NCI-H2196 treated with DMSO at 0.1 percent for 48 hours (cell line): ENCODE measurements at regions not wholly inside any gene's neighbourhood (a gene's known extent, or its start where the extent isn't known, plus 50 kb on each side); places are given as distances from the start of the nearest gene placed in this dataset.

Source experiments
- DNase-seq: peaks from one replicate; lab custom pipeline; 2025; ENCODE audit not compliant: unreplicated experiment; lab: John Stamatoyannopoulos, UW

DNA sequence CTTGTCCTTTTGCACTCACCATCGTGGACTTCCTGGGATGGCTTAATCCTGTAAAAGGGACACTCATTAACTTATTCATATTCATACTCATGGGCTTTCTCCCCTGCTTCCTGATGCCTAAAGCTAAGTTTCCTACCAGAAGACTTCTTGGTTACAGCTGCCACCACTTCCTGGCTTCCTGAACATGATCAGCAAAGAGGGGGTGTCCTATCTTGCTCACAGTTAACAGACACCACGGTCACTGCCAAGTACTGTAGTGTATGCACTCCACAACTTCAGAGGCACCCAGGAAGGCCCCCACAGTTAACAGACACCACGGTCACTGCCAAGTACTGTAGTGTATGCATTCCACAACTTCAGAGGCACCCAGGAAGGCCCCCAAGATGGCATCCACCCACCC is 177.8 kb downstream of the SIPA1L2 start:
- no peak for DNase-seq

DNA sequence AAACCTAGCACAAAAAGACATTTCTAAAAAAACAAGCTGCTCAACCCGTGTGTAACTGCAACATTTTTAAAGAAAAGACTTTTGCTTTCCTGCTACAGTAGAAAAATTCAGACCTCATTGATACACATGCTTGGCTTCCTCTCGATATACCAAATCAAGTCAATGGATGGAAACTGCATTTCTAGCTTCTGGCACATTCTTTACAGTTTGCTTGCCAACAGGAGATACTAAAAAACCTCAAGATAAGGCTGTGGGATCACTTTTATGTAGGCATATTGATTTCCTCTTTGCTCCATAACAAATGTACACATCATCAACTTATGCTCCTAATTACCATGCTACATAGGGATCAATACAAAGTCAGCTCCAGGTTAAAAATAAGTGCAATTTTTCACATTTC is 178.4 kb downstream of the SIPA1L2 start:
- no peak for DNase-seq

DNA sequence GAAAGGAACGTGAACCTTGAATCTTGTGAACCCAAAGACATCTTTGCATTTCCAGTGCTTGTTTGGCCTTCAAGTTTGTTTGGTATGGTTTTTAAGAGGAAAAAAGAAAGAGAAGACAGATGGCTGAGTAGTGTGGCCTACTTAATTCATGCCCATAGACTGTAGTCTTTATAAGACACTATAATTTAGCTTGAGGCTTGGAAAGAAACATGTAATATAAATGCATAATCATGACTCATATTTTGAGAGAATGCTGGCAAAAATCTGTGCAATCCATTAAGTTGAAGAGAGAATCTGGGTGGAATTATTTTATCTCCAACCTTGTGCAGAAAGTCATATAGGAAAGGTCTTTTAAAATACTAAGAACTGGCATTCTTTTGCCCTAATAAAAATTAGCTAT is 179.3 kb downstream of the SIPA1L2 start:
- no peak for DNase-seq

DNA sequence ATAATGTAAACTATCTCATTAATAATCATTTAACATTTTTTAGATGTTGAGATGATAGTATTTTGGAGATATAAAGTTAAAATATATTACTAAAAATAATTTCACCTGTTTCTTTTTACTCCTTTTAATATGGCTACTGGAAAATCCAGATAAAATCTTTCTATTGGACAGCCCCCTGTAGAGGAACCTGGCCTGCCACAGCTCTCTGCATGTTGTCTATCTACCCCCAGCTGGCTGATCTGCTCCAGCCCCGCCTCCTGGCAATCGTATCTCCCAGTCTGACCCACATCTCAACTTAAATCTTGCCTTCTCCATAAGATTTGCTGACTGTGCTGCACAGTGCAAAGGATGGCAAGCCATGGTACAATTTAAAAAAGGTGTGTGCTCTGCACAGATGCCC is 182.8 kb downstream of the SIPA1L2 start:
- no peak for DNase-seq

DNA sequence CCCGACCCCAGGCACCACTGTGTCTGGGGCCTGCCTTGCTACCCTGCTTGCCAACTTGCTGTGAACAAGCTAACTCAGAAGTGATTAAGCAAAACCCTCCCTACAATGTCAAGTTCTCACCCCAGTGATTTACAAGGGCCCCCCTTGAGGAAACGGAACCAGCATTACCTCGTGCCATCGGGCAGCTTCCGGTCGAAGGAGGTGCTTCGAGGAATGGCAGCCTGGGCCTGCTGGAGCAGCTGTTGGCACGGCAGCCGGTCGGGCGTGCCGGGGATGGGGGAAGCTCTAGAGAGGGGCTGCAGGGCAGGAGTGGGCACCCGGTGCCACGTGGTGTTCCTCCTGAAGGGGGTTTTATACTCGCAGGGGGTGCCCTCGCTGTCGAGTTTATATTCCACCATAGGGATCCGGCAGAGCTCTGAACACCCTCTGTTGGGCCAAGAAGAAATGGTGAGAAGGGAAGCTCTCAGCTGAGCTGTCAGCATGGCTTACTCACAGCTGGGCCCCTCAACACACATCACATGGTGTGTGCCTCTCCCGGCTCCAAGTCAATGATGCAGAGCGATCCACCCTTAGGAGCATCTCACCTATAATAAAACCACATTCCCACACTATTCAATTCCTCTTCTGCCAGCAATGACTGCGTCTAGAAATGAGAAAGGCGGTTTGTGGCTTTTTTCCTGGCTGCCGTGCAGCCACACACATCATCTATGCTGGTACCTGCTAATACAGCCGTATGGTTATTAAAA is 184.4 kb downstream of the SIPA1L2 start:
- DNase-seq: no peak

DNA sequence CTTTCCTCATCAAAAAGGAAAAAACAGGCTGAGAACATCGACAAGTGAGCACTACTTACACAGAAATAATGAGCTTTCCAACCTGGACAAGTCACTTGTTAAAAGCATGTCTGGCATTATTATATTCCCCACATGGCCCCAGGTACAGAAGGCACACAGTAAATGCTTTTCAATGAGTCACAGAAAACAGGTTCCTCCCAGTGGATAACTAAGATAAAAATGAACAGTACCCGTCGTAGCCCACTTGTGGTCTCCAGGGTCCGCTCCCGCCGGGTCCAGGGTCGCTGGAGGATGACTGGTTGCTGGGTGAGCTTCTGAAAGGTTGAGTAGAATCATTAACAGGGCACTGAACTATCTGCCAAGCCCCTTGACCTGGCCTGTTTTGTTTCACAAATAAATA is 186.6 kb downstream of the SIPA1L2 start:
- no peak for DNase-seq

DNA sequence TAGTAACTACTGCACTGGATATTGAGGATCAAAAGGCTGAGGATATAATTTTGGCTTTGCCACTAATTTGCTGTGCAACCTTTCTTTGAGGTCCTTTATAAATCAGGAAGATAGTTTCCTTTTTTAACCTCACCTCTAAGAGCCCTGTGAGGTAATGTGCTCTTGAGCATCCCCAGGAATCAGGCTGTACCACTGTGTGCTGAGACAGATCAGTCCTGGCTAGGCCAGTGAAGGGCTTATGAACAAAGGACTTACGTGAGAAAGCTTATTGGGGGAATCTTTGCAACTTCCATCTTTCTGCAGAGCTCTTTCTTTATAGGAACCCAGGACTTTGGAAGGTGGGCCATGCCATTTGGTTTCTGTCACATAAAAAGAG is 188.9 kb downstream of the SIPA1L2 start:
- DNase-seq: no peak

DNA sequence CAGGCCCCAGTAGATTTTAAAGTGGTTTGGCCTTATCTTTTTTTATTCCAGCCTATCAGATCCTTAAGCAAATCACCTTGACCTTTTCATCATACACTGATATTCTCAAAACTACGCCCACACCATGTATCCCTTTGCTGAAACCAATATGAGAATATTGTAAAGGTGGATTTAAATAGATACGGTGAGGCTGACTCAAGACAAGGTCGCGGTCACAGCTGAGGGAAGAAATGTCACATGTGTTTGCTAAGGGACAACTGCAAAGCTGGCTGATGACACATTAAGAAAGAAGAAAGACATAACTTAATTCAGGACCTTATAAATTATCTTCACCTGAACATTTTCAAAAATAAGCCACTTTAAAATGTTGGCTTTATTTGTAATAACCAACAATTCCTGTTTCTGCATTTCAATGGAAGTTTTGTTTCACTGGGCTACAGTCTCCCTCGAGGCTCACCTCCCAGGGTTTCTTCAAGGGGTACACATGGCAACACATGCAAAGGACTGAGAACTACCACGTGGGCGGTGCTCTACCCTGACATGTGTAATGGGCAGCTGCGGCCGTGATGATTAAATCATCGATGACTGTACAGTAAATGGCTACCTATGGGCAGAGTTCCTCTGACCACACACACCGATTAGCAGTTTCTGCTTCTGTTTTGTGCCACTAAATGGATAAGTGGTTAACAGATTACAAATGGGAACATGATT is 189.5 kb downstream of the SIPA1L2 start:
- DNase-seq: no peak

DNA sequence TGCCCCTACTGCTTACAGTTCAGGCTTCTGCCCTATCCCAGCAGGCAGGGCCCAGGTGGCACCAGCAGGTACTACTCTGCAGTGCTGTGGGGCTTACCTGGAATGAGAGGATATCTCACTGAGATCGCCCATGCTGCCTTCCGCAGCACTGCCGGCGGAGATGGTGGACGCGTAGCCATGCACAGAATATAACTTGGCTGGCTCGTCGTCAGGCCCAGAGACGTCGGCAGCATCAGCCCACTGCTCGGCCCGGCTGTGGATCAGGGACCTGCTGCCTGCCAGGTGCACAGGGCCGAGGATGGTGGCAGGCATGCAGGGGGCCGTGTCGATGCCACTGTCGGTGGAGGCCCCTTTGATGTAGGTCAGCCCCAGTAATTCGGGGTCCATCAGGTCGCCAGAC is 190.9 kb downstream of the SIPA1L2 start:
- DNase-seq: no peak

DNA sequence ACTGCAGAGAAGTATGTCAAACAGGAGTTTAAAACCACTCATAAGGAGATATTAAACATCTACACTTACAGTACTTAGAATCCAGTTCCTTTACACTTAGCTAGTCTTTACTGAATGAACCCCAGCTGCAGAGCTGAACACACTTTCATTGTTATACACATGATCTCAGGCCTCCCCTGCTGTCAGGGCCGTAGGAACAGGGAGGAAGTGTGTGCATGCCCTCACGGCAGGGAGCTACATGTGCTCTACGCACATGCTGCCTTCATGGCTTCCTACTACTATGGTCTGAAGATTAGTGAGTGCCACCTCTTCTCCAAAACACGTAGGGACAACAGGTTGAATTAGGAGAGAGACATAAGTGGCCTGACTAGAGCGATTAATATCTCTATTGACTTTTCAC is 191.5 kb downstream of the SIPA1L2 start:
- DNase-seq: no peak

DNA sequence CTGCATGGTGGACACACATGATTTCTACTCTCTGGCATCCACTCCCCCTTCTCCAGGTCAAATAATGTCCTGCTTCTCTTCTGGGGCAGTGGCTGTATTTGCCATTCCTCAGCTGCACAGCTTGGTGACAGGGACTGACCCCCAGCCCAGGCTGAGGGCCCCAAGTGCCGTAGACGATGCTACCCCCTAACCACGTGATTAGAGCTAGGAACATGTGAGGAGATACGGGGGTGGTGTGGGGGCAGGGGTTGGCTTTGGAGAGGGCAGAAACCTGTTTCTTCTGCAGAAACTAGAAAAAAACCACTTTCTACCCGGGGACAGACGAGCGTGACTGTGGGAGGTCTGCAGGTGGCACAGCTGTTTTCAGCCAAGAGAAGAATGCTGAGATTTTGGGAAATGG is 192.4 kb downstream of the SIPA1L2 start:
- DNase-seq: no peak

DNA sequence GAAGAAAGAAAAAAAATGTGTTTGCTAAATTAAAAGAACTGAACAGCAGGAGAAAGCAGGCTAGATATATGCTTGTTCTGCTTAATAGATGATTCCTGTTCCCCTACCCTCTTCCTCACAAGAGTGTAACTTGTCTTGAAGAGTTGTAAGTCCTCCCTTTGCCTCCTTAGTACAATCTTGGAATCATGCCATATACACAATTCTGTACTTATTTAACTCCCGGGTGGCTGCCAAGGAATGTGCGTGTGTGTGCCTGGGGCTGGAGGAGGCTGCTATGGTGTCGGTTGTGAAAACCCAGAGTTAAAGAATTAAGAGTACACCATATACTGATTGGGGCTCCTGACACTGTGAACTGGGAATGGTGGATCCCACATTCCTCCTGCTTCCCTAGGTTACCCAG is 194.2 kb downstream of the SIPA1L2 start:
- DNase-seq: no peak

DNA sequence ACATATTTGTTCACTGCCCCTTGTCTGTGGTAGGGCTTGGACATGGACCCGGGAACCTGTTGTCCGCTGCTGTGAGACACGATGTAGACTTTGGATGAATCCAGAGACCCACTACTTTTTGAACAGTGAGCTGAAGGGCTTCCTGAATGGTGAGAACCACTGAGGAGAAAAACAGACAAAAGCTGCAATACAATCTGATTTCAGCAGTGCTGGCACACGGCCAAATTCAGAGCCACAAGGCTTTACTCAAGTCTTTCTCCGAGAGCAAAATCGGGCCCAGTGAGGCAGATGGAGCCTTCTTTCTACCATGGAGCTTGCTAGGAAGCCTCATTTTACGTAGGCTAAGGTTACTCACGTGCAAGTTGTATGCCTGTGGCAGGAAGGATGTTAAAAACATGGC is 197.6 kb downstream of the SIPA1L2 start:
- DNase-seq: no peak

DNA sequence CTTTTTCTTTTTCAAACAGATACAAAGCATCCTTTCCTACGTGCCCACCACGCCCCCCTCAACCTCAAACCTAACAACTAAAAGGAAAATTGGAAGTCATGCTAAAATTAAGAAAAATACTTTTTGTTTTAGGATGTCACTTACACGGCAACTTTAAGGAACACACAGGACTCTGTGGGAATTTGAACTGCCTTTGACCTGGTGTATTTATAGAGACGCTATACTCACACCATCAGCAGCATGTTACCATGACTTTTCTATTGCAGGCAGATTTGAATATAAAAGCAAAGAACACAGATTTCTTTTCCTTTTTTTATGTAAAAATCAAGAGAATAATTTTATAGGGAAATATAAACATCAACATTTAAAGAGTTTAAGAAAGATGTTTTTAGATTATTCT is 198.2 kb downstream of the SIPA1L2 start:
- DNase-seq: no peak

DNA sequence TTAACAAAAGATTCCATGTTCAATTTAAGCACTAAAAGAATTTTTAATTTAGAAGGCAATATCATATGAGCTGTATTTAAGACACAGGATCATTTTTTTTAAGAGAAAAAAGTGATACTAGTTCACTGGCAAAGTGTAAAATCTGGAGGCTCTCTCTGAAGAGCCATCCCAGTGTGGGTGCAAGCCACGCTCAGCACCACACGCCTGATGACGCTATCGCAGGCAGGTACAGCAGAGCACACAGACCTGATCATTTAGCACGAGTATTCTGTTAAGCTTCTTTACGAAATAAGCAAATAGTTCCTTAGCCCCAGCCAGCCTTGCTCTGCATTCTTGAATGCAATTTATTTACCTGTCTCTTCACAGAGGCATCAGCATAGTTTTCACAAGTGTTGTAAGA is 198.6 kb downstream of the SIPA1L2 start:
- DNase-seq: no peak

DNA sequence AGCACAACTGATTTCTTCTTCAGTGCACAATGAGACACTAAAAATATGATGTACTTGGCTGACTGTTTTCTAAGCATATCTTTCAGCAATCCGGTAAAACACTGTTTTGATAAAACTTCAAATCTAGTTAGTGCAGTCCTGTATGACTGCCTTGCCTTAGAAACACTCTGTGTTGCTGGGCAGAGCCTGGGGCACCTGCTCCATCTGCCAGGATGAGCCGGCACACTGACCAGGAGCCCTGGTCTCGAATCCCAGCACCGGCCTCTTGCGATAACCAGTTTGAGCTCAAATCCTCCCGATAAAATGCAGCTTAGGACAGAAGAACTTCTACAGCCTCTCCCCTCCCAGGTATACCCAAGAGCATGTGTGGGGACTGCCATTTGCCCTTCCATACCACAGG is 199.5 kb downstream of the SIPA1L2 start:
- DNase-seq: no peak

DNA sequence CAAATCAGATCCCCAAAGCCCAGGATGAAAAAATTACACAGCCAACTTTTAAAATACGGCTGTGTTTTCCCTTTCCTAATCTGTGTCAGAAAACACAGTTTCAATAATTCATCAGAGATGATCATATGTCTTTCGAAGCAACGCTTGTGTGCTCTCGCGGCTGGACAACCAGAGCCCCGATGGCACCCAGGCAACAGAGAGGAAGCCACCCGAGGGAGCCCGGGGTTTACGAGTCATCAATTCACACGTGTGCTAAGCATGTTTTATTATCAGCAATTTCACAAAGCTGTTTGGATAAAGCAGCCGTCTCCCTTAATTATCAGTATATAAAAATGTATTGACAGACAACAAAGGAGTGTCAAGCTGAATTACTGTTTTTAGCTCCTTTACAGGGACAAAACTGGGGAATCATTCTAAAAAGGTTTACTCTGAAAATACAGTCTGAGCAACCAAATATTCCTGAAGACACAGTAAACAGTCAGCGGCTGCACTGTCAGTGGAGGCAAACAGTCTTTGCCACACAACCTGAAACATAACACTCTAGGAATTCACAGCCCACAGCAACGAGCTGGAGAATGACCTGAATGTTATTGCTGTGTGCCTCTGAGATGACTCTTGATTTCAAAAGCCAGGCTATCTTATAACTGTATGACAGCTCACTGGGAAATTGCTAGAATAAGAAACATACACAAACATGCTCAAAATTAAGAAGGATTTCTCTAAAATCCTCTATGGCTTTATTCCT is 201.0 kb downstream of the SIPA1L2 start:
- DNase-seq: no peak

DNA sequence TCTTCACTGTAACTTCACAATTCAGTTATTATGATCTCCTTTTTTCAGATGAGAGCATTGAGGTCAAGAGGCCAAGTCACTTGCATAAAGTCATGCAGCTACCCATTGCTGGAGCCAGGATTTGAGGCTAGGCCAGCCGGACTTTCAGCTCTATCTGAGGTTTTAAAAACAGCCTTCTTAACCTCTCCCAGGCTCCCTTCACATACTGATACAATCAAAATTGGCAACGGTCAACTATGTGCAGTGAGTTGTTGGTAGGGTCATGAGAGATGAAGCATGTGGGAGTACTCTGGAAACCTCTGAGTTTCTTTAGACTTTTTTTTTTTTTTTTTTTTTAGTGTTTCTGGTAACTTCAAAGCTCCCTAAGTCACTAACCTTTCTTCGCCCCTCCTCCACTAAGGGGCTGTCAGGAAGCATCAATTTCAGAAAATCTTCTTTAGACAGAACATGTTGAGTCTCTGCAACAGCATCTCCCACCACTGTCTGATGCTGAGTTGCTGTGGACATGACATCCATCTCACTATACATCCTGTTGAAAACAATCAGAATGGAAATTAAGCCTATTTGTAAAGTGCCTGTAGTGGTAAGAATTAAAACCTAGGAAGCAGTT is 201.8 kb downstream of the SIPA1L2 start:
- no peak for DNase-seq

DNA sequence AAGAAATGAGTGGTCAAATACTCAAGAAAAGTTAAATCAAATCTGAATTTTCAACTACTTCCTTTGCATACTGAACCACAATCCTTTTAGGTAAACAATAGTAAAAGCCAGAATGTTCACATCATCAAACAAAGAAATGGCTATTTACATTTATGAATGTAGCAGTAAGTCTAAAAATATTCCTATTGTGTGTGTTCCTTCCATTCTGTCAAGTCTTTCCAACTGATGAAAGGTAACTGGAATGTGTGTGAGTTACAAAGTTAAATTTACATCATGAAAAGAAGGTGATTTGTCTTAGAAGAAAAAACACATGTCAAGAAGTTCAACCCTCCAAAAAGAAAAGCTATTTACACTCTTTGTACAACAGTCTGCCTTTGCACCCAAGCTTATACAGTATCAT is 203.1 kb downstream of the SIPA1L2 start:
- DNase-seq: no peak

DNA sequence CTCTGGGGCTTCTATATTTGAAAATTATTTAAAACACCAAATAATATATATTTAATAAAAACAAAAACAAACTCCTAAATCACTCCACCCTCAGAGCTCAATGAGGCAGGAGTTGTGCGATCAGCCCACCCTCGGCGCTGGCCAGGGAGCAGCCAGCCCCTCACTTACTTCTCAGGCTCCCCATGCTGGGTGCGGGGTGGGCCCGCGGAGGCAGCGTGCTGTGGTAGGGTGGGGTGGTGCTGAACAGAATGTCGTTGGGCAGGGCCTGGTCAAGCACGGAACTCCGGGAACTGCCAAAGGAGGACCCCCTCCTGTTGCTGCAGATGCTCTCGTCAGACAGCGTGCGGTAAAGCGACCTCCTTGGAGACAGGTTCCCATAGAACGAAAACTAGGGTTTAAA is 204.5 kb downstream of the SIPA1L2 start:
- no peak for DNase-seq

DNA sequence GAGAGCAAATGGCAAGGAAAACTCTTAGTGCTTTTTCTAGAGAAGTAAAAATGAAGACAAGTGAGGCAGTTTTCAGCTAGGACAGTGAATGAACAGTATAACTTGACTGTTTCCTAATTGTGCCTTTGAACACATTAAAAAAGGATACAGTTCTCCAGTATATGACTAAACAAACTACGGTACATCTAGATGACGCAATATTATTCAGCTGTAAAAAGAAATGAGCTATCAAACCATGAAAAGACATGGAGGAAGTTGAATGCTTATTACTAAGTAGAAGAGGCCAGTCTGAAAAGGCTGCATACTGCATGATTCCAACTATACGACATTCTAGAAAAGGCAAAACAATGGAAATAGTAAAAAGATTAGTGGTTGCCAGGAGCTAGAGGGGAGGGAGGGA is 206.3 kb downstream of the SIPA1L2 start:
- DNase-seq: no peak

DNA sequence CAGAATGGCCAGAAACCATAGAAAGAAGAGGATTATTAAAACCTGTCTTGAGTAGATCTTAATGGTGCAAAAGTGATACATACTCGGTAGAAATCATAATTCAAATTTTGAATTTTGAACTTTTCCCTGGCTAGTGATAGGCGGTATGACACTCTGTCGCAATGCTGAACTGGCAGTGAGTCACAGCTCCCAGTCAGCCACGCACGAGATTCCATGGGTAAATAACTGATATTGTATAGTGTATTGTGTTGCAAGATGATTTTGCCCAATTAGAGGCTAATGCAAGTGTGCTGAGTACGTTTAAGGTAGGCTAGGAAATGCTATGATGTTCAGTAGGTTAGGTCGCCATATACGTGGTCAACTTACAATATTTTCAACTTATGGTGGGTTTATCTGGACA is 207.0 kb downstream of the SIPA1L2 start:
- no peak for DNase-seq
